Muscle of back (tissue), 3 donors: ENCODE measurements at regions not wholly inside any gene's neighbourhood (a gene's known extent, or its start where the extent isn't known, plus 50 kb on each side); places are given as distances from the start of the nearest gene placed in this dataset.

Experiments used
- DNase-seq, 3 donors: peaks; one replicate each; pipeline versions ENCODE4 v3.0.0 to v3.0.0-alpha.2; 2013

GRCh38 chr17:5635949-5636348 lies 51.6 kb upstream of the NLRP1 start:
- no peak for DNase-seq

GRCh38 chr17:5638596-5638995 lies 54.3 kb upstream of the NLRP1 start:
- no peak for DNase-seq

GRCh38 chr17:5640726-5641125 lies 56.4 kb upstream of the NLRP1 start:
- no peak for DNase-seq

GRCh38 chr17:5642752-5643151 lies 58.4 kb upstream of the NLRP1 start:
- DNase-seq = no peak

- no peak for DNase-seq
Observed at GRCh38 chr17:5644065-5644464, 59.8 kb upstream of the NLRP1 start.

- no peak for DNase-seq
Observed at GRCh38 chr17:5651348-5651747, 67.0 kb upstream of the NLRP1 start.

GRCh38 chr17:5661491-5662125 lies 77.3 kb upstream of the NLRP1 start:
- no peak for DNase-seq

GRCh38 chr17:5662409-5663085 lies 78.2 kb upstream of the NLRP1 start:
- DNase-seq = no peak

- DNase-seq = peak; percentile 49 to 67 (median 63)
Observed at GRCh38 chr17:5665164-5665563, 80.9 kb upstream of the NLRP1 start.

GRCh38 chr17:5667871-5668270 lies 83.6 kb upstream of the NLRP1 start:
- DNase-seq = no peak

- no peak for DNase-seq
Observed at GRCh38 chr17:5668557-5669138, 84.3 kb upstream of the NLRP1 start.

GRCh38 chr17:5669191-5669590 lies 84.9 kb upstream of the NLRP1 start:
- no peak for DNase-seq

GRCh38 chr17:5672141-5672540 lies 87.8 kb upstream of the NLRP1 start:
- no peak for DNase-seq

- DNase-seq = no peak
Observed at GRCh38 chr17:5672815-5673430, 88.6 kb upstream of the NLRP1 start.

GRCh38 chr17:5675625-5676421 lies 91.5 kb upstream of the NLRP1 start:
- no peak for DNase-seq

- DNase-seq = no peak
Observed at GRCh38 chr17:5677620-5678019, 93.3 kb upstream of the NLRP1 start.

- no peak for DNase-seq
Observed at GRCh38 chr17:5678171-5678570, 93.9 kb upstream of the NLRP1 start.

GRCh38 chr17:5680766-5681165 lies 96.5 kb upstream of the NLRP1 start:
- no peak for DNase-seq

- no peak for DNase-seq
Observed at GRCh38 chr17:5683241-5683640, 98.9 kb upstream of the NLRP1 start.

- no peak for DNase-seq
Observed at GRCh38 chr17:5686074-5686635, 101.8 kb upstream of the NLRP1 start.

- no peak for DNase-seq
Observed at GRCh38 chr17:5687646-5688045, 103.3 kb upstream of the NLRP1 start.

GRCh38 chr17:5693821-5694220 lies 109.5 kb upstream of the NLRP1 start:
- no peak for DNase-seq
